ENCODE measurements at regions not wholly inside any gene's neighbourhood (a gene's known extent, or its start where the extent isn't known, plus 50 kb on each side); places are given as distances from the start of the nearest gene placed in this dataset.

- TF ChIP-seq CTCF (IDR thresholded peaks at IDR 0.05) (no peak), POLR2A (IDR thresholded peaks at IDR 0.05; ENCODE audit: low read depth) (no peak)
Observed at GRCh38 chr1:164950541-164950986, 391.6 kb downstream of the PBX1 start.

All from esophagus muscularis mucosa (tissue), 3 donors.